Peyer's patch (tissue), 4 donors: ENCODE measurements at regions not wholly inside any gene's neighbourhood (a gene's known extent, or its start where the extent isn't known, plus 50 kb on each side); places are given as distances from the start of the nearest gene placed in this dataset.

Source experiments
- CTCF ChIP-seq, 6 experiments: fragments of 450-650 bp in 4 of 6; fragments of 200-600 bp in 2 of 6; sonication (generic) in 1 of 6; IDR thresholded peaks; one replicate each; pipeline ENCODE4 v1.5.1; 2017 to 2019; ENCODE audit warnings: antibody characterized with exemption in 6 of 6, mild to moderate bottlenecking in 3 of 6, moderate library complexity in 1 of 6
- POLR2A ChIP-seq, 2 donors: fragments of 450-650 bp; IDR thresholded peaks; one replicate each; pipeline ENCODE4 v1.5.1; 2017; ENCODE audit warnings: antibody characterized with exemption in 2 of 2, mild to moderate bottlenecking in 2 of 2, moderate library complexity in 2 of 2

GRCh38 chr22:48689206-48689605 lies 1138.5 kb downstream of the BRD1 start:
- no peak for TF ChIP-seq CTCF (IDR thresholded peaks at IDR 0.05)
- TF ChIP-seq POLR2A (IDR thresholded peaks at IDR 0.05) = no peak
